Panc1 (cell line): ENCODE measurements at regions not wholly inside any gene's neighbourhood (a gene's known extent, or its start where the extent isn't known, plus 50 kb on each side); places are given as distances from the start of the nearest gene placed in this dataset.

ENCODE experiments used
- ATAC-seq: fragments of 200-7000 bp; cut with Tn5 transposase; 2 replicates; pipeline ENCODE4 v1.9.1; 2020; ENCODE audit warnings: mild to moderate bottlenecking, moderate library complexity
- BruUV-seq: library from RNA; stranded (reverse); fragments of 400-500 nt; replicated peaks from 2 replicates; lab custom pipeline; 2021; lab: Mats Ljungman, UMichigan
- CTCF ChIA-PET: fragments of 300-600 bp; sonication (Branson Sonifier 250); formaldehyde crosslinking; loops from one replicate; lab custom pipeline; 2022; ENCODE audit warnings: antibody characterized with exemption; lab: Charles Lee
- POLR2A ChIA-PET: fragments of 300-600 bp; sonication (Branson Sonifier 250); formaldehyde crosslinking; loops from one replicate; lab custom pipeline; 2022; ENCODE audit warnings: antibody characterized with exemption; lab: Charles Lee
- DNase-seq: peaks from one replicate; pipeline ENCODE4 v3.0.0-alpha.2; 2010; ENCODE audit warnings: low read depth, low spot score
- H3K27ac ChIP-seq: 2 replicates; pipeline ENCODE4 v1.5.1; 2011; ENCODE audit warnings: mild to moderate bottlenecking, low read length, inconsistent platforms
- H3K27me3 ChIP-seq: fragments of 200-500 bp; sonication (Bioruptor generic); 2 replicates; pipeline ENCODE4 v1.6.0; 2014; ENCODE audit warnings: low read length, inconsistent platforms; ENCODE audit not compliant: control insufficient read depth, insufficient read depth
- H3K36me3 ChIP-seq: fragments of 200-500 bp; sonication (Bioruptor generic); 2 replicates; pipeline ENCODE4 v1.5.1; 2014; ENCODE audit warnings: inconsistent platforms, mild to moderate bottlenecking, low read length, moderate library complexity; ENCODE audit not compliant: control insufficient read depth, insufficient read depth
- H3K4me1 ChIP-seq: 2 replicates; pipeline ENCODE4 v1.5.1; 2011; ENCODE audit warnings: inconsistent platforms, mild to moderate bottlenecking, low read length, moderate library complexity; ENCODE audit not compliant: control insufficient read depth, insufficient read depth
- H3K4me3 ChIP-seq, 2 experiments: 2 replicates each; pipeline ENCODE4 v1.5.1; 2011 to 2012; ENCODE audit warnings: low read depth in 2 of 2, low read length in 2 of 2, mild to moderate bottlenecking in 2 of 2, inconsistent platforms in 1 of 2, moderate library complexity in 1 of 2
- H3K9me3 ChIP-seq: fragments of 200-500 bp; sonication (Bioruptor generic); 2 replicates; pipeline ENCODE4 v1.5.1; 2014; ENCODE audit warnings: low read depth, mild to moderate bottlenecking, inconsistent platforms, low read length, moderate library complexity; ENCODE audit not compliant: control insufficient read depth, insufficient read depth
- POLR2AphosphoS5 ChIP-seq: IDR thresholded peaks from 2 replicates; pipeline ENCODE4 v1.6.1; 2012; ENCODE audit warnings: mild to moderate bottlenecking, low read depth, low read length, moderate library complexity
- SIN3A ChIP-seq: IDR thresholded peaks from 2 replicates; pipeline ENCODE4 v1.6.1; 2012; ENCODE audit warnings: low read depth, mild to moderate bottlenecking, low read length, moderate library complexity, borderline replicate concordance; ENCODE audit not compliant: insufficient read depth
- TCF7L2 ChIP-seq: IDR thresholded peaks from 2 replicates; pipeline ENCODE4 v1.6.1; 2011; ENCODE audit warnings: mild to moderate bottlenecking, low read depth, low read length, inconsistent platforms
- in situ Hi-C: cut with HindIII; loops from 2 replicates; pipeline ENCODE4 v1.10.0; 2016; ENCODE audit warnings: low sequenced_read_pairs, low pct_unique_long_range_greater_than_20kb
- intact Hi-C: fragments of 100-400 bp; cut with micrococcal nuclease; formaldehyde crosslinking; loops from one replicate; pipeline ENCODE4 v1.10.0; 2022; ENCODE audit not compliant: unreplicated experiment
- TF ChIP-seq, protein P1 (sequence below): fragments of 450-650 bp; IDR thresholded peaks from 2 replicates; pipeline ENCODE4 v1.5.1; 2017; ENCODE audit warnings: mild to moderate bottlenecking
- TF ChIP-seq, protein P2 (sequence below), 2 experiments: IDR thresholded peaks; 2 replicates each; pipeline ENCODE4 v1.6.1; 2011 to 2012; ENCODE audit warnings: low read depth in 2 of 2, control low read depth in 1 of 2, low read length in 1 of 2, mild to moderate bottlenecking in 1 of 2, moderate library complexity in 1 of 2; ENCODE audit not compliant: insufficient read depth in 1 of 2

DNA sequence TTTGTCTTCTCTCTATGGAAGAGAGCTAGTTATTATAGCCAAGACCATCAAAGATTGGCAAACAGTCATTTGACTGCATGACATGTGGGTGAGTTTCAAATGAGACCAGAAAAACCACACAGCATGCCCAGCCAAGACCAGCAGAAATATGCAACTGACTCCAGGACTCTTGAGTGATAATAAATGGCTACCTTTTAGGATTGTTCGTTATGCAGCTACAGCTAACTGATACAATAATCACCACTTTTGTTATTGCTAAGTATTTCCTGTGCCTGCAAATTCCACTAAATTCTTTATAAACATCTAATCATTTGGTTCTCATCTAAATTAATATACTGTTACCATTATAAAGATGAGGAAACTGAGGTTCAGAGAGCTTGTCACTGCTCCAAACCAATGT, 528.4 kb upstream of the TBX3 start:
- DNase-seq: no peak
- CTCF ChIA-PET: no interaction called here
- no TSS peak for BruUV-seq

DNA sequence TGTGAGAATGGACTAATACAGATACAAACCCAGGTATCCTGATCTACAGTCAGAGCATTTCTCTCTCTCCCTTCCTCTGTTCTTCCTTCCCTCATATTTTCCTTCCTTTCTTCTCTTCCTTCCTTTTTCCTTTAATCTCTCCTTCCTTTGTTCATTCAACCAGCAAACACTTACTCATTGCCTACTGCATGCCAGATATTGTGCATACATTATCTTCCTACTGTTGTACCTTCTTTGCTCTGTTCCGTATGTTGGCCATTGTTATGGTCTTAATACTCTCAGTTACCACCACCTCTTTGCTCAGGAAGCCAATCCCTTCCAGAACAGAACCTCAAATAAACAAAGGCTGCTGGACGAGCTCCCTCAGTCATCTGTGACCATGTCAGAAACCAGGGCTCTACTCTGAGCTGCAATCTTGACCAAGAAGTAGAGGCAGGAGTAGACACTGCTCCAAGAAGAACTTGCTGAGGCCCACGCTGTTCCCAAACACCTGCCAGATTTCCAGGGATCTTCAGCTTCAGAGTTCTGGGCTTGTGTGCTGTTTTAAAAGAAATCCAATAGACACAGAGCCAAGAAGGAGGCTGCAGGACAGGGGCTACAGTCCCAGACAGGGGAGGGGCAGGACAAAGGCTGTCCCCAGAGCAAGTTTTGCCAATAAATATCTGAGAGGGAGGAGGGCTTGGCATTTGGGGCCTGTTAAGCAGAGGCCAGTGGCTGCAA, 526.7 kb upstream of the TBX3 start:
- no TSS peak for BruUV-seq
- DNase-seq (no peak), ATAC-seq (no peak)
- no peak overlapping the region for H3K4me3 ChIP-seq
- H3K36me3 ChIP-seq: no peaks in the 10 kb centered on the region
- ChIA-PET CTCF (no interaction called here), POLR2A (no interaction called here)
- H3K27me3 ChIP-seq: no peaks in the 10 kb centered on the region
- intact Hi-C loops: no loop called here
- H3K27ac ChIP-seq: no peak overlapping the region
- no peaks in the 10 kb centered on the region for H3K9me3 ChIP-seq
- no peaks in the 10 kb centered on the region for H3K4me1 ChIP-seq
- in situ Hi-C loops: no loop called here
- TF ChIP-seq, protein P1, sequence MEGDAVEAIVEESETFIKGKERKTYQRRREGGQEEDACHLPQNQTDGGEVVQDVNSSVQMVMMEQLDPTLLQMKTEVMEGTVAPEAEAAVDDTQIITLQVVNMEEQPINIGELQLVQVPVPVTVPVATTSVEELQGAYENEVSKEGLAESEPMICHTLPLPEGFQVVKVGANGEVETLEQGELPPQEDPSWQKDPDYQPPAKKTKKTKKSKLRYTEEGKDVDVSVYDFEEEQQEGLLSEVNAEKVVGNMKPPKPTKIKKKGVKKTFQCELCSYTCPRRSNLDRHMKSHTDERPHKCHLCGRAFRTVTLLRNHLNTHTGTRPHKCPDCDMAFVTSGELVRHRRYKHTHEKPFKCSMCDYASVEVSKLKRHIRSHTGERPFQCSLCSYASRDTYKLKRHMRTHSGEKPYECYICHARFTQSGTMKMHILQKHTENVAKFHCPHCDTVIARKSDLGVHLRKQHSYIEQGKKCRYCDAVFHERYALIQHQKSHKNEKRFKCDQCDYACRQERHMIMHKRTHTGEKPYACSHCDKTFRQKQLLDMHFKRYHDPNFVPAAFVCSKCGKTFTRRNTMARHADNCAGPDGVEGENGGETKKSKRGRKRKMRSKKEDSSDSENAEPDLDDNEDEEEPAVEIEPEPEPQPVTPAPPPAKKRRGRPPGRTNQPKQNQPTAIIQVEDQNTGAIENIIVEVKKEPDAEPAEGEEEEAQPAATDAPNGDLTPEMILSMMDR: no peak
- TF ChIP-seq POLR2AphosphoS5: no peak
- TF ChIP-seq TCF7L2: no peak
- TF ChIP-seq, protein P2, sequence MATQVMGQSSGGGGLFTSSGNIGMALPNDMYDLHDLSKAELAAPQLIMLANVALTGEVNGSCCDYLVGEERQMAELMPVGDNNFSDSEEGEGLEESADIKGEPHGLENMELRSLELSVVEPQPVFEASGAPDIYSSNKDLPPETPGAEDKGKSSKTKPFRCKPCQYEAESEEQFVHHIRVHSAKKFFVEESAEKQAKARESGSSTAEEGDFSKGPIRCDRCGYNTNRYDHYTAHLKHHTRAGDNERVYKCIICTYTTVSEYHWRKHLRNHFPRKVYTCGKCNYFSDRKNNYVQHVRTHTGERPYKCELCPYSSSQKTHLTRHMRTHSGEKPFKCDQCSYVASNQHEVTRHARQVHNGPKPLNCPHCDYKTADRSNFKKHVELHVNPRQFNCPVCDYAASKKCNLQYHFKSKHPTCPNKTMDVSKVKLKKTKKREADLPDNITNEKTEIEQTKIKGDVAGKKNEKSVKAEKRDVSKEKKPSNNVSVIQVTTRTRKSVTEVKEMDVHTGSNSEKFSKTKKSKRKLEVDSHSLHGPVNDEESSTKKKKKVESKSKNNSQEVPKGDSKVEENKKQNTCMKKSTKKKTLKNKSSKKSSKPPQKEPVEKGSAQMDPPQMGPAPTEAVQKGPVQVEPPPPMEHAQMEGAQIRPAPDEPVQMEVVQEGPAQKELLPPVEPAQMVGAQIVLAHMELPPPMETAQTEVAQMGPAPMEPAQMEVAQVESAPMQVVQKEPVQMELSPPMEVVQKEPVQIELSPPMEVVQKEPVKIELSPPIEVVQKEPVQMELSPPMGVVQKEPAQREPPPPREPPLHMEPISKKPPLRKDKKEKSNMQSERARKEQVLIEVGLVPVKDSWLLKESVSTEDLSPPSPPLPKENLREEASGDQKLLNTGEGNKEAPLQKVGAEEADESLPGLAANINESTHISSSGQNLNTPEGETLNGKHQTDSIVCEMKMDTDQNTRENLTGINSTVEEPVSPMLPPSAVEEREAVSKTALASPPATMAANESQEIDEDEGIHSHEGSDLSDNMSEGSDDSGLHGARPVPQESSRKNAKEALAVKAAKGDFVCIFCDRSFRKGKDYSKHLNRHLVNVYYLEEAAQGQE (IDR thresholded peaks at IDR 0.05; ENCODE audit: insufficient read depth in 1 of 2, low read depth in 2 of 2, low read length in 1 of 2): no peak
- no peak for TF ChIP-seq SIN3A

More for the DNA sequence above, 528.4 kb upstream of the TBX3 start:
- no peak overlapping the region for H3K4me3 ChIP-seq
- no peaks in the 10 kb centered on the region for H3K27me3 ChIP-seq
- in situ Hi-C loops: no loop called here
- no peaks in the 10 kb centered on the region for H3K4me1 ChIP-seq
- no peak for ATAC-seq
- H3K36me3 ChIP-seq: no peaks in the 10 kb centered on the region
- no peak for TF ChIP-seq TCF7L2
- intact Hi-C loops: no loop called here
- H3K27ac ChIP-seq: no peak overlapping the region
- no peaks in the 10 kb centered on the region for H3K9me3 ChIP-seq
- POLR2A ChIA-PET: no interaction called here

DNA sequence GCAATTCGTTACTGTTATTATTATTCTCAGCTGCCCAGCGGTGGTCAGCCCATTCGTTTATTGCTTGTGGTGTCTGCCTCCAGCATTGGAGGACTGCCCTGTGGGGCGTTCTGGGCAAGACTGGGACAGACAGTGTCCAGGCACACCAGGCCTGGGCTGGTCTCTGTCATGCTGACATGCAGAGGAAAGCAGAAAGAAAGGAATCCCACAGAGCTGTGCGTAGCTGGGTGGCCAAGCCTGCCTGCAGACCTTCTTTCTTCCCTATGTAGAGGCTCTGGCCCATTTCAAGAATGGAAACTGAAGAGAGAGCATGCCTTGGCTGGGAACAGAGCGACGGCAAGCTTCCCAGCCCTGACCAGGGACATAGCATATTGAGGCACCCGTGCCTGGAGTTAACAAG, 525.3 kb upstream of the TBX3 start:
- Histone ChIP-seq H3K4me1 (no peaks in the 10 kb centered on the region), H3K27ac (no peak overlapping the region), H3K27me3 (no peaks in the 10 kb centered on the region), H3K36me3 (no peaks in the 10 kb centered on the region), H3K4me3 (no peak overlapping the region), H3K9me3 (no peaks in the 10 kb centered on the region)
- intact Hi-C loops: no loop called here
- POLR2A ChIA-PET: no interaction called here
- no peak for ATAC-seq
- TF ChIP-seq TCF7L2: no peak
- TF ChIP-seq, protein P2 (IDR thresholded peaks at IDR 0.05; ENCODE audit: insufficient read depth in 1 of 2, low read depth in 2 of 2, low read length in 1 of 2): no peak
- no peak for TF ChIP-seq SIN3A
- no peak for TF ChIP-seq POLR2AphosphoS5
- TF ChIP-seq, protein P1: no peak
- CTCF ChIA-PET: no interaction called here
- BruUV-seq: no TSS peak
- DNase-seq: no peak
- in situ Hi-C loops: no loop called here
